Lung (tissue), 11 donors: ENCODE measurements at regions not wholly inside any gene's neighbourhood (a gene's known extent, or its start where the extent isn't known, plus 50 kb on each side); places are given as distances from the start of the nearest gene placed in this dataset.

ENCODE experiments used
- ATAC-seq: fragments of 200-7000 bp; cut with Tn5 transposase; one replicate; pipeline ENCODE4 v1.9.1; 2020; ENCODE audit warnings: moderate number of reproducible peaks; ENCODE audit not compliant: insufficient read depth, low FRiP score
- DNase-seq, 3 donors: peaks; one replicate each; pipeline ENCODE4 v3.0.0-alpha.2; 2013 to 2017
- H3K27ac ChIP-seq, 2 donors: one replicate each; pipeline ENCODE4 v1.5.1; 2013; ENCODE audit warnings: mild to moderate bottlenecking in 2 of 2, moderate library complexity in 2 of 2, control low read depth in 1 of 2, inconsistent platforms in 1 of 2, low read depth in 1 of 2, low read length in 1 of 2
- H3K27me3 ChIP-seq, 3 donors: one replicate each; pipeline ENCODE4 v1.5.1; 2013; ENCODE audit warnings: low read length in 2 of 3; ENCODE audit not compliant: control insufficient read depth in 3 of 3, insufficient read depth in 3 of 3
- H3K36me3 ChIP-seq, 4 donors: one replicate each; pipeline ENCODE4 v1.5.1; 2013; ENCODE audit warnings: low read length in 4 of 4, mild to moderate bottlenecking in 1 of 4, moderate library complexity in 1 of 4; ENCODE audit not compliant: control insufficient read depth in 4 of 4, insufficient read depth in 4 of 4
- H3K4me1 ChIP-seq, 5 donors: one replicate each; pipeline ENCODE4 v1.5.1; 2013; ENCODE audit warnings: low read length in 5 of 5, mild to moderate bottlenecking in 2 of 5, moderate library complexity in 1 of 5; ENCODE audit not compliant: control insufficient read depth in 5 of 5, insufficient read depth in 5 of 5
- H3K4me3 ChIP-seq: one replicate; pipeline ENCODE4 v1.5.1; 2013; ENCODE audit warnings: mild to moderate bottlenecking, control low read depth, moderate library complexity
- H3K9ac ChIP-seq, 2 donors: one replicate each; pipeline ENCODE4 v1.5.1; 2013; ENCODE audit warnings: low read length in 2 of 2, control low read depth in 1 of 2; ENCODE audit not compliant: insufficient read depth in 1 of 2
- H3K9me3 ChIP-seq, 4 donors: one replicate each; pipeline ENCODE4 v1.5.1; 2013; ENCODE audit warnings: low read length in 3 of 4, mild to moderate bottlenecking in 1 of 4, moderate library complexity in 1 of 4; ENCODE audit not compliant: control insufficient read depth in 4 of 4, insufficient read depth in 3 of 4
- WGBS, 2 donors: extraction: QIAGEN DNeasy Blood & Tissue Kit; methylation state at CpG; one replicate each; pipeline ENCODE4 v1.1.7; 2013; 5-methylcytosine and 5-hydroxymethylcytosine counted together
- TF ChIP-seq, protein P1 (sequence below): IDR thresholded peaks from 2 replicates; pipeline ENCODE4 v1.5.1; 2012; ENCODE audit warnings: mild to moderate bottlenecking; ENCODE audit errors: control extremely low read depth, extremely low read depth
- donor health status: control.
- donor health status: control.
- donor health status: Bipolar disorder and iron deficiency.
- donor health status: healthy.
- donor health status: DM: yes; HTN: yes; CAD: no.

DNA sequence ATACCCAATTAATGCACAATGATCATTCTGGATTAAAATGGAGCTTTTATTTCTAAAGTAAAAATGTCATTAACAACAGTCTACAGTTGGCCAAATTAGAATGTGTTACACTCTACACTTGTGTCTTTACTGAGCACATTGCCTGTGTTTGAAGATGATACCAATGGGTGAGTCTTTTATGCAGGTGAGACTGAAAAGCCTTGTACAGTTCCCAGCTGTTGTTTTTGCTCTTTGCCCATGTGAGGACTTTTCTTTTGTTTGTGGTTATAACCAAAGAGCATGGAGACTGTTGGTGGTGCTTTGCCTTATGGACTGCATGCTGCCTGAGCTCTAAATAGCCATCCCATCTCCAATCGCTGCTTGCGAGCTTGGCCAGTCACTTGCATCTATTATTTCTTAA is 264.5 kb downstream of the GATA3 start:
- H3K4me1 ChIP-seq, result no peaks in the 10 kb centered on the region
- H3K9me3 ChIP-seq, result no peaks in the 10 kb centered on the region
- no peak overlapping the region for H3K27ac ChIP-seq
- WGBS, 2 donors, result 96 to 98% methylated on average over 2 of the region's 2 CpGs
- no peak for DNase-seq
- H3K4me3 ChIP-seq, result no peak overlapping the region
- H3K9ac ChIP-seq, result no peak overlapping the region
- peaks cover 0 to 47% (median 8%) of the 10 kb centered on the region in 3 donors for H3K27me3 ChIP-seq
- TF ChIP-seq, protein P1, sequence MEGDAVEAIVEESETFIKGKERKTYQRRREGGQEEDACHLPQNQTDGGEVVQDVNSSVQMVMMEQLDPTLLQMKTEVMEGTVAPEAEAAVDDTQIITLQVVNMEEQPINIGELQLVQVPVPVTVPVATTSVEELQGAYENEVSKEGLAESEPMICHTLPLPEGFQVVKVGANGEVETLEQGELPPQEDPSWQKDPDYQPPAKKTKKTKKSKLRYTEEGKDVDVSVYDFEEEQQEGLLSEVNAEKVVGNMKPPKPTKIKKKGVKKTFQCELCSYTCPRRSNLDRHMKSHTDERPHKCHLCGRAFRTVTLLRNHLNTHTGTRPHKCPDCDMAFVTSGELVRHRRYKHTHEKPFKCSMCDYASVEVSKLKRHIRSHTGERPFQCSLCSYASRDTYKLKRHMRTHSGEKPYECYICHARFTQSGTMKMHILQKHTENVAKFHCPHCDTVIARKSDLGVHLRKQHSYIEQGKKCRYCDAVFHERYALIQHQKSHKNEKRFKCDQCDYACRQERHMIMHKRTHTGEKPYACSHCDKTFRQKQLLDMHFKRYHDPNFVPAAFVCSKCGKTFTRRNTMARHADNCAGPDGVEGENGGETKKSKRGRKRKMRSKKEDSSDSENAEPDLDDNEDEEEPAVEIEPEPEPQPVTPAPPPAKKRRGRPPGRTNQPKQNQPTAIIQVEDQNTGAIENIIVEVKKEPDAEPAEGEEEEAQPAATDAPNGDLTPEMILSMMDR, result no peak
- ATAC-seq, result no peak
- no peaks in the 10 kb centered on the region for H3K36me3 ChIP-seq

DNA sequence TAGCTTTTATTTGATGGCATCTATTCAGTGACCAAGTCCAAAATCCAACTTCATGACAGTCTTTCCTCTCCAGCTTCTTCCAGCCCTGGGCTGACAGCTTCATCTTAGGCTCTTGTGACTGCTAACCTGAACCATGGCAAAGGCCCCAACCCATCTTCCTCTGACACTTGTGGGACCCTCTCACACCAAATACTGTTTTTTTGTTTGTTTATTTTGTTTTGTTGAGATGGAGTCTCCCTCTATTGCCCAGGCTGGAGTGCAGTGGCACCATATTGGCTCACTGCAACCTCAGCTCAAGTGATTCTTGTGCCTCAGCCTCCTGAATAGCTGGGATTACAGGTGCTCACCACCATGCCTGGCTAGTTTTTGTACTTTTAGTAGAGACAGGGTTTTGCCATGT is 265.2 kb downstream of the GATA3 start:
- Histone ChIP-seq H3K27ac (no peak overlapping the region), H3K36me3 (no peaks in the 10 kb centered on the region), H3K27me3 (peaks cover 0 to 52% (median 8%) of the 10 kb centered on the region in 3 donors), H3K9me3 (no peaks in the 10 kb centered on the region), H3K9ac (no peak overlapping the region), H3K4me1 (no peaks in the 10 kb centered on the region), H3K4me3 (no peak overlapping the region)
- TF ChIP-seq, protein P1, result no peak
- DNase-seq (no peak), ATAC-seq (no peak)

DNA sequence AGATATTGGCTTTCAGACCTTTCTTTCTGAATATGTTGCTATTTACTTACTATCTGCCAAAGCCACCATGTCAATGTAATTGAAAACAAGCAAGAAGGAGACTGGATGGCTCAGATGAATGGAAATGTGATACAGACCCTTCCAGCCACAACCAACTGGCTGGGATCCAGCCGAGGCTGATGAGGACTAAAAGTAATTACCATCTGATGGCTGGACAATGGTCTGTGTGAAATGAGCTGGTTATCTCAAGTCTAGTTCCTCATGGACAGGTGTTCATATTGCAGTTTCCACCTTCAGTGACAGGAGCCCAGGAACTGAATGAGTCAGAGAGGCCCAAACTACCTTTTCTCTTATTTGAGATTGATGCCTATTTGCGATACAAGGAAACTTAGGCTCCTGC is 267.5 kb downstream of the GATA3 start:
- Histone ChIP-seq H3K4me3 (no peak overlapping the region), H3K27ac (no peak overlapping the region), H3K4me1 (no peaks in the 10 kb centered on the region), H3K9ac (no peak overlapping the region), H3K36me3 (no peaks in the 10 kb centered on the region), H3K27me3 (peaks cover 0 to 61% (median 10%) of the 10 kb centered on the region in 3 donors), H3K9me3 (no peaks in the 10 kb centered on the region)
- WGBS, 2 donors, result 73 to 85% methylated on average over 2 of the region's 2 CpGs
- ATAC-seq, result no peak
- TF ChIP-seq, protein P1, result no peak
- no peak for DNase-seq

DNA sequence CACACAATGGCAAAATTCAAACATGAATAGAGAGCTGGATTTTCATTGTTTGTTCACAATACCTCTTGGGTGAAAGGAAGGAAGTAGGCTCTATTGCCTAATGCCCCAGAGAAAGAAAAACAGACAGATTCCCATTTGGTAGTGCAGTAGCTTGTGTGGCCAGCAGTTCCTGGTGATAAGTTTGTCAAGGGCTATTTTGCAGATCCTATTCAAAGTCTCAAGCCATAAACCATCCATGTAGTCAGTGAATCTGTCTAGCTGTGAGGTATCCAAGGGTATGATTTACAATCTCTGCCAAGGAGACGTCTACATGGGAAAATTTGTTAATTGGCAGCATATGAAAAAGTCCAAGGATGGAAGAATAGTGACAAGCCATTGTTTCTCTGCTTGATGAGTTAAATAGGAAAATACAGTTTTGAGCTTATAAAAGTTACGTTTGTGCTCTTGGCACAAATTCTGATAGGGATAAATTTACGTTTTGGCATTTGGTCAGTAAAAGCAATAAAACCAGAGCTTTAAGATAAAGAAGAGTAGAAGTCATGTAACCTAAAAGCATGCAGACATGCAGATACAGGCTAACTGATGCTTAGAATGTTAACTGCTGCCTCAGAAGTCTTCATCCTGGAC is 269.1 kb downstream of the GATA3 start:
- H3K27ac ChIP-seq, result no peak overlapping the region
- H3K9me3 ChIP-seq, result no peaks in the 10 kb centered on the region
- TF ChIP-seq, protein P1, result no peak
- ATAC-seq (no peak), DNase-seq (no peak)
- peaks cover 0 to 74% (median 10%) of the 10 kb centered on the region in 3 donors for H3K27me3 ChIP-seq
- 40 to 66% methylated on average over 3 of the region's 3 CpGs for WGBS, 2 donors
- no peak overlapping the region for H3K9ac ChIP-seq
- no peak overlapping the region for H3K4me3 ChIP-seq
- H3K4me1 ChIP-seq, result no peaks in the 10 kb centered on the region
- H3K36me3 ChIP-seq, result no peaks in the 10 kb centered on the region
